HEK293 (cell line): ENCODE measurements at regions not wholly inside any gene's neighbourhood (a gene's known extent, or its start where the extent isn't known, plus 50 kb on each side); places are given as distances from the start of the nearest gene placed in this dataset.
A peak's percentile ranks its signal among the peaks of the same experiment; 100 is the strongest.

Experiments used
- CTCF ChIA-PET: fragments of 350-600 bp; formaldehyde crosslinking; extraction: SDS; loops from one replicate; lab custom pipeline; 2021; ENCODE audit warnings: antibody characterized with exemption; lab: Yijun Ruan, JAX
- POLR2A ChIA-PET: fragments of 300-600 bp; formaldehyde crosslinking; extraction: SDS; loops from one replicate; lab custom pipeline; 2020; ENCODE audit warnings: antibody characterized with exemption, inconsistent platforms; lab: Yijun Ruan, JAX
- H3K27ac ChIP-seq: fragments of 200-500 bp; sonication (Bioruptor generic); 2 replicates; pipeline ENCODE4 v1.5.1; 2014; ENCODE audit warnings: low read depth, low read length, control low read depth, inconsistent platforms; ENCODE audit errors: extremely low read depth
- H3K36me3 ChIP-seq, 2 experiments: fragments of 200-500 bp in 1 of 2; sonication (Bioruptor generic) in 1 of 2; 1 replicate in 1 of 2; 2 replicates in 1 of 2; pipeline ENCODE4 v1.5.1; 2014 to 2017; ENCODE audit warnings: inconsistent platforms in 2 of 2, low read length in 2 of 2; ENCODE audit not compliant: control insufficient read depth in 2 of 2, insufficient read depth in 1 of 2
- H3K4me1 ChIP-seq: fragments of 200-500 bp; sonication (Bioruptor generic); 2 replicates; pipeline ENCODE4 v1.5.1; 2014; ENCODE audit warnings: mild to moderate bottlenecking, low read length, inconsistent platforms; ENCODE audit not compliant: control insufficient read depth, insufficient read depth
- H3K4me3 ChIP-seq: 2 replicates; pipeline ENCODE4 v1.5.1; 2011; ENCODE audit warnings: low read depth, mild to moderate bottlenecking, control low read depth, low read length, moderate library complexity
- H3K9me3 ChIP-seq: fragments of 200-500 bp; sonication (Bioruptor generic); 2 replicates; pipeline ENCODE4 v1.5.1; 2014; ENCODE audit warnings: low read depth, low read length, inconsistent platforms; ENCODE audit not compliant: control insufficient read depth, insufficient read depth
- EGR2 ChIP-seq: fragments of 450-650 bp; formaldehyde crosslinking; IDR thresholded peaks from 2 replicates; pipeline ENCODE4 v1.5.1; 2016; ENCODE audit warnings: low read depth, missing biosample characterization, missing genetic modification characterization
- GLI2 ChIP-seq: fragments of 450-650 bp; formaldehyde crosslinking; IDR thresholded peaks from 2 replicates; pipeline ENCODE4; 2017; ENCODE audit warnings: missing biosample characterization, missing genetic modification characterization, low read depth, borderline replicate concordance
- IKZF3 ChIP-seq: fragments of 450-650 bp; IDR thresholded peaks from 2 replicates; pipeline ENCODE4 v1.5.0; 2018; ENCODE audit warnings: missing biosample characterization, mild to moderate bottlenecking, missing genetic modification characterization, moderate library complexity
- SP3 ChIP-seq: fragments of 450-650 bp; formaldehyde crosslinking; IDR thresholded peaks from 2 replicates; pipeline ENCODE4 v1.5.1; 2016; ENCODE audit warnings: missing biosample characterization, missing genetic modification characterization
- YY1 ChIP-seq: fragments of 450-650 bp; formaldehyde crosslinking; IDR thresholded peaks from 2 replicates; pipeline ENCODE4 v1.5.1; 2018; ENCODE audit warnings: missing biosample characterization, missing genetic modification characterization
- ZIC2 ChIP-seq: fragments of 450-650 bp; formaldehyde crosslinking; IDR thresholded peaks from 2 replicates; pipeline ENCODE4 v1.5.1; 2016; ENCODE audit warnings: missing biosample characterization, missing genetic modification characterization
- ZNF175 ChIP-seq: fragments of 450-650 bp; formaldehyde crosslinking; IDR thresholded peaks from 2 replicates; pipeline ENCODE4 v1.5.1; 2016; ENCODE audit warnings: missing biosample characterization, missing genetic modification characterization
- ZNF596 ChIP-seq: fragments of 450-650 bp; IDR thresholded peaks from 2 replicates; pipeline ENCODE4 v1.5.0; 2018; ENCODE audit warnings: missing biosample characterization, mild to moderate bottlenecking, missing genetic modification characterization, moderate library complexity
- ZNF747 ChIP-seq: fragments of 450-650 bp; formaldehyde crosslinking; IDR thresholded peaks from 2 replicates; pipeline ENCODE4 v1.5.1; 2016; ENCODE audit warnings: missing biosample characterization, missing genetic modification characterization
- TF ChIP-seq, protein P1 (sequence below): fragments of 450-650 bp; formaldehyde crosslinking; IDR thresholded peaks from 2 replicates; pipeline ENCODE4 v1.5.1; 2016; ENCODE audit warnings: missing biosample characterization, missing genetic modification characterization
- TF ChIP-seq, protein P2 (sequence below): fragments of 450-650 bp; formaldehyde crosslinking; IDR thresholded peaks from 2 replicates; pipeline ENCODE4 v1.5.1; 2016; ENCODE audit warnings: missing biosample characterization, missing genetic modification characterization
- TF ChIP-seq, protein P3 (sequence below): fragments of 450-650 bp; formaldehyde crosslinking; IDR thresholded peaks from 2 replicates; pipeline ENCODE4 v1.5.1; 2016; ENCODE audit warnings: missing biosample characterization, missing genetic modification characterization, low read depth

DNA sequence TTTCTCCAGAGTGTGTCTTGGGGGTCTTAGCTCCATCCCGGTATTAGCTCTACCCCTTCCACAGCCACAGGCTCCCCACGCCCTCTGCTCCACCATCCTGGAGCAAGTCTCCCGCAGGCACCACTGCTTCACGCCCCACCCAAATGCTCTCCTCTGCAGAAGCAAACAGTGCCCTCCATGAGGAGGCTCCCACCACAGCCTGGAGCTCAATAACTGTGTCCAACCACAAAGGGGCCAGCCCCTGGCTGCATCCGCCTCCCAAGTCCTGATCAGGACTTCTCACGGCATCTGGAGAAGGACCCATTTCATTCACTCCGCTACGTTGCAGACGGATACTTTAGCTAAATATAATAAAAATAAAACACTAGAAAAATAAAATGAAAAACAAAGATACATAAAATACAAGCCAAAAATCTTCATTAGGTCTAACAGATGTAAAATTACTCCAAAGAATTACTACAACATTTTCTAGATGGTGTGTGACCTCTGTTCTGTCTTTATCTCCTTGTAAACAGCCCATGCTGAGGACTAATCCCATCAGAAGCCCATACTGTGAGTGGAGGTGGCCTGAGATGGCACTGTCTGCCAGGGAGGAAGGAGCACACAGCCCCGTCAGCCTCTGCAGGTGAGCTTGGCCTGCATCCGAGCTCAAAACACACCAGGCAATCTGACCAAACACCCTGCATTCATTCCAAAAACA, 210.8 kb upstream of the RAB6C start:
- POLR2A ChIA-PET, result no interaction called here
- no peak overlapping the region for H3K4me3 ChIP-seq
- no peak overlapping the region for H3K27ac ChIP-seq
- CTCF ChIA-PET, result interaction anchor here (0.6 kb wide), 1 partner anchor 1703 kb away, joined by 4 read pairs; no protein-coding TSS in a partner anchor
- TF ChIP-seq ZIC2 (tag by site-specific recombination) (peak; percentile 59), EGR2 (tag by site-specific recombination) (no peak)
- no peaks in the 10 kb centered on the region for H3K36me3 ChIP-seq
- H3K4me1 ChIP-seq, result no peaks in the 10 kb centered on the region
- H3K9me3 ChIP-seq, result no peaks in the 10 kb centered on the region

DNA sequence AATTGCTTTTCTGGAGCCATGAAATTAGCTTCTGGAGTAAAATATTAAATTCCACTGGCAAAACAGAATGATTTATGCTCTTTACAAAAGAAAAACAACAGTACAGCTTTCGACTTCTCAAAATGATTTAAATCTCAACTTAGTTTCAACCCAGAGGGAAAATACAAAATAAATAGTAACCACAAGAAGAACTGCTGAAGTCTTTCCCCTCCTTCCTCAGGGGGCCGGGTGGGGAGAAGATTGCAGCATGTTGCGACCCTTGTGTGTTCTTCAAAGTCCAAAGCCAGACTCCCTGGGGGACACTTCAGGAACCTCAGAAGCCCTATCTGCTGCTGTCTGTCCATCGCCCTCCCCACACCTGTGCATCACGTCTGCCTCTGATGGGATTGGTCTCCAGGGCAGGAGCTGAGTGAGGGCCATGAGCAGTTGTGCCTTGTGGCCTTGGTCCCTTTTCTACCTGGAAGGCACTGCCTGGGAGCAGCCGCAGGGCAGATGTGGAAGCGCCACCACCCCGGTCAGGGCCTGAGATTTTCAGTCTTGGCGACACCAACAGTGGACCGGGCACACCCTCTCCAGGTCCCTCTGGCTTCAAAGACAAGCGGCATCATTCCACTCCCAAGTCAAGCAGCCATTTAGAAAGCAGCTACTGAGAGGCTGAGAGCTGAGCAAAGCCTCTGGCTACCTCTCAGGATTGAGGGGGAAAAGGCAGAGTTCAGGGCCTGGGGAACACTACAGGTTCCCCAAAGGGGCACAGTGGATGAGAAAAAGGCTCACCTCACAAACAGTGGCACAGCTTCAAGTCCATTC, 210.1 kb upstream of the RAB6C start:
- no peaks in the 10 kb centered on the region for H3K4me1 ChIP-seq
- no peak overlapping the region for H3K4me3 ChIP-seq
- no peak overlapping the region for H3K27ac ChIP-seq
- no peaks in the 10 kb centered on the region for H3K36me3 ChIP-seq
- ChIA-PET POLR2A (no interaction called here), CTCF (interaction anchor here (0.7 kb wide), 1 partner anchor 1600 kb away, joined by 3 read pairs; no protein-coding TSS in a partner anchor)
- no peak for TF ChIP-seq ZNF747 (tag by site-specific recombination)
- no peak for TF ChIP-seq SP3 (tag by site-specific recombination)
- TF ChIP-seq, protein P1, sequence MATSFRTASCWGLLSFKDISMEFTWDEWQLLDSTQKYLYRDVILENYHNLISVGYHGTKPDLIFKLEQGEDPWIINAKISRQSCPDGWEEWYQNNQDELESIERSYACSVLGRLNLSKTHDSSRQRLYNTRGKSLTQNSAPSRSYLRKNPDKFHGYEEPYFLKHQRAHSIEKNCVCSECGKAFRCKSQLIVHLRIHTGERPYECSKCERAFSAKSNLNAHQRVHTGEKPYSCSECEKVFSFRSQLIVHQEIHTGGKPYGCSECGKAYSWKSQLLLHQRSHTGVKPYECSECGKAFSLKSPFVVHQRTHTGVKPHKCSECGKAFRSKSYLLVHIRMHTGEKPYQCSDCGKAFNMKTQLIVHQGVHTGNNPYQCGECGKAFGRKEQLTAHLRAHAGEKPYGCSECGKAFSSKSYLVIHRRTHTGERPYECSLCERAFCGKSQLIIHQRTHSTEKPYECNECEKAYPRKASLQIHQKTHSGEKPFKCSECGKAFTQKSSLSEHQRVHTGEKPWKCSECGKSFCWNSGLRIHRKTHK (tag by site-specific recombination), result no peak
- TF ChIP-seq, protein P2, sequence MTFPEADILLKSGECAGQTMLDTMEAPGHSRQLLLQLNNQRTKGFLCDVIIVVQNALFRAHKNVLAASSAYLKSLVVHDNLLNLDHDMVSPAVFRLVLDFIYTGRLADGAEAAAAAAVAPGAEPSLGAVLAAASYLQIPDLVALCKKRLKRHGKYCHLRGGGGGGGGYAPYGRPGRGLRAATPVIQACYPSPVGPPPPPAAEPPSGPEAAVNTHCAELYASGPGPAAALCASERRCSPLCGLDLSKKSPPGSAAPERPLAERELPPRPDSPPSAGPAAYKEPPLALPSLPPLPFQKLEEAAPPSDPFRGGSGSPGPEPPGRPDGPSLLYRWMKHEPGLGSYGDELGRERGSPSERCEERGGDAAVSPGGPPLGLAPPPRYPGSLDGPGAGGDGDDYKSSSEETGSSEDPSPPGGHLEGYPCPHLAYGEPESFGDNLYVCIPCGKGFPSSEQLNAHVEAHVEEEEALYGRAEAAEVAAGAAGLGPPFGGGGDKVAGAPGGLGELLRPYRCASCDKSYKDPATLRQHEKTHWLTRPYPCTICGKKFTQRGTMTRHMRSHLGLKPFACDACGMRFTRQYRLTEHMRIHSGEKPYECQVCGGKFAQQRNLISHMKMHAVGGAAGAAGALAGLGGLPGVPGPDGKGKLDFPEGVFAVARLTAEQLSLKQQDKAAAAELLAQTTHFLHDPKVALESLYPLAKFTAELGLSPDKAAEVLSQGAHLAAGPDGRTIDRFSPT (tag by site-specific recombination), result no peak
- TF ChIP-seq, protein P3, sequence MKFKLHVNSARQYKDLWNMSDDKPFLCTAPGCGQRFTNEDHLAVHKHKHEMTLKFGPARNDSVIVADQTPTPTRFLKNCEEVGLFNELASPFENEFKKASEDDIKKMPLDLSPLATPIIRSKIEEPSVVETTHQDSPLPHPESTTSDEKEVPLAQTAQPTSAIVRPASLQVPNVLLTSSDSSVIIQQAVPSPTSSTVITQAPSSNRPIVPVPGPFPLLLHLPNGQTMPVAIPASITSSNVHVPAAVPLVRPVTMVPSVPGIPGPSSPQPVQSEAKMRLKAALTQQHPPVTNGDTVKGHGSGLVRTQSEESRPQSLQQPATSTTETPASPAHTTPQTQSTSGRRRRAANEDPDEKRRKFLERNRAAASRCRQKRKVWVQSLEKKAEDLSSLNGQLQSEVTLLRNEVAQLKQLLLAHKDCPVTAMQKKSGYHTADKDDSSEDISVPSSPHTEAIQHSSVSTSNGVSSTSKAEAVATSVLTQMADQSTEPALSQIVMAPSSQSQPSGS (tag by site-specific recombination), result no peak
- no peak for TF ChIP-seq ZNF596
- TF ChIP-seq YY1 (tag by site-specific recombination), result no peak
- no peaks in the 10 kb centered on the region for H3K9me3 ChIP-seq

DNA sequence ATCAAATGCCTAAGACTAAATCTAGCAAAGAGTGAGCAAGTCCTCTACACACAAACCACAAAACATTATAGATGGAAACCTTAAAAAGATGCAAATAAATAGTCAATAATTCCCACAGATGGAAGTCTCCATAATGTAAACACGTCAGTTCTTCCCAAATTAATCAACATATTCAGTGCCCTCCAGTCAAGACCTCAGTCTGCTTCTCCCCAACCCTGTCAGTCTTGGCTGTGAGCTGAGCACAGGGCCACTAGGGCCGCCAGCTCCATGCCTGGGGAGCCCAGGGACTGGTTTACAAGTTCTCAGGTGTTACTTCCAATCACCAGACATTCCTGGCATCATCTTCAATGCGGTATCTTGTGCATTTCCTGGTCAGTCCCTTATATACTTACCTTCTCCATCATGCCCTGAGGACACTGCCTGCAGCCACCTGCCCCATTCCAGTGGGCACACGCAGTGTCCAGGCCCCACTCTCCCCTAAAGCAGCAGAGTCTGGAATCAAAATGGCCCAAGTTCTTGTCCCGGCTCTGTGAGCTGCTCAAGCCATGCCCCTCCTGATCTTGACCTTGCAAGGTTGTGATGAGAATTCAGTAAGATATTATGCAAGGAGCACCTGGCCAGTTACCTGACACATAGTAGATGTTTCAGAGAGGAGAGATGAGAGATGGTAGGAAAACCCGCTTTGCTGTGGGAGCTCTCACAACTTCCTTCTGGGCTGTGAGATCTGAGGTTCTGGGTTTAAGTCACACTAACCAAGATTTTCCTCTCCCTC, 207.9 kb upstream of the RAB6C start:
- ChIA-PET POLR2A (no interaction called here), CTCF (no interaction called here)
- Histone ChIP-seq H3K4me3 (no peak overlapping the region), H3K36me3 (no peaks in the 10 kb centered on the region), H3K4me1 (no peaks in the 10 kb centered on the region), H3K9me3 (no peaks in the 10 kb centered on the region), H3K27ac (no peak overlapping the region)
- TF ChIP-seq IKZF3 (tag by site-specific recombination), result no peak
- TF ChIP-seq GLI2 (tag by site-specific recombination), result no peak
- TF ChIP-seq ZNF175 (tag by site-specific recombination), result no peak
